GM23248 (cell line): ENCODE measurements at regions not wholly inside any gene's neighbourhood (a gene's known extent, or its start where the extent isn't known, plus 50 kb on each side); places are given as distances from the start of the nearest gene placed in this dataset.

Experiments
- EZH2 ChIP-seq: fragments of 200-600 bp; sonication (generic); IDR thresholded peaks from 2 replicates; pipeline ENCODE4 v1.6.1; 2018; ENCODE audit warnings: antibody characterized with exemption, mild to moderate bottlenecking; ENCODE audit not compliant: insufficient read depth, poor library complexity, severe bottlenecking
- EZH2phosphoT487 ChIP-seq: fragments of 200-600 bp; sonication (generic); IDR thresholded peaks from 2 replicates; pipeline ENCODE4 v1.6.1; 2018; ENCODE audit warnings: antibody characterized with exemption, moderate library complexity, mild to moderate bottlenecking, low read depth; ENCODE audit not compliant: insufficient read depth

DNA sequence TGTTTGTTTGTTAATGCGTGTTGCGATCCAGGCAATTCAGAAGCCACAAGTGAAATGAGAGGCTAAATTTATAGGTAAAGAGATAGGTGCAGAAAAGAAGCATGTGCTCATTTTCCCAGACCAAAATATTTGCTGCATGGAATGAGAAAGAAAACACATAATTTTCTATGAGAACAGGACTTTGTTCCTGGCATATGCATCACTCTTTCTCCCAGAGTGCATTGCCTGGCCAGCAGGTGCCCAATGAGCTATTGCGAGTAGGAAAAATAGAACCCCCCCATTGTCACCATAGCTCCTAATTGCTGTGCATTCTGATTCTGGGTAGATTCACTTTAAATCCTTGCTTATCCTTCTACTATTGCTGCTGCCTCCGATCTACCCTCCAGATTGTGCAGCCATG is 410.4 kb downstream of the PMP22 start:
- TF ChIP-seq EZH2phosphoT487 (no peak), EZH2 (no peak)
